Gastroesophageal sphincter (tissue), 3 donors: ENCODE measurements at regions not wholly inside any gene's neighbourhood (a gene's known extent, or its start where the extent isn't known, plus 50 kb on each side); places are given as distances from the start of the nearest gene placed in this dataset.

Source experiments
- CTCF ChIP-seq, 4 experiments: fragments of 200-600 bp in 2 of 4; fragments of 450-650 bp in 2 of 4; sonication (generic) in 1 of 4; IDR thresholded peaks; one replicate each; pipeline ENCODE4 v1.5.1; 2017 to 2019; ENCODE audit warnings: antibody characterized with exemption in 4 of 4, mild to moderate bottlenecking in 2 of 4, moderate library complexity in 2 of 4
- EP300 ChIP-seq: sonication (generic); formaldehyde crosslinking; IDR thresholded peaks from one replicate; pipeline ENCODE4 v1.6.1; 2017; ENCODE audit warnings: antibody characterized with exemption, mild to moderate bottlenecking
- POLR2A ChIP-seq, 2 donors: fragments of 450-650 bp; IDR thresholded peaks; one replicate each; pipeline ENCODE4 v1.6.1; 2017; ENCODE audit warnings: antibody characterized with exemption in 2 of 2, mild to moderate bottlenecking in 2 of 2, moderate library complexity in 1 of 2

DNA sequence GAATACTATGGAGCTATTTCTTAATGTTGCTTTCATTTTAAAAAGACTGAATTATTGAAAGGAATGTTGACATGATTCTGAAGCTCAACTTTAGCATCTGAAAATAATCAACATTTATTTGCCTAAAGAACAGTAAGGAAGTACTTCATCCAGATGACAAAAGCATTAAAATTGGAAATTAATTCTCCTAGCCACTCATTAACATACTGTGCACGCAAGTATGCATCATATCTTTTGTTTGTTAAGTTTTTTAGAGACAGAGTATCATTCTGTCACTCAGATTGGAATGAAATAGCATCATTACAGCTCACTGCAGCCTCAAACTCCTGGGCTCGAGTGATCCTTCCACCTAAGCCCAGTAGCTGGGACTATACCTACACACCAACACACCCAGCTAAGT is 632.1 kb upstream of the ALCAM start:
- TF ChIP-seq CTCF (IDR thresholded peaks at IDR 0.05) (no peak), POLR2A (IDR thresholded peaks at IDR 0.05) (no peak), EP300 (no peak)
